Loucy (cell line): ENCODE measurements at regions not wholly inside any gene's neighbourhood (a gene's known extent, or its start where the extent isn't known, plus 50 kb on each side); places are given as distances from the start of the nearest gene placed in this dataset.

Experiments
- H2AFZ ChIP-seq: fragments of 200-600 bp; sonication (generic); 2 replicates; pipeline ENCODE4 v1.6.0; 2016; ENCODE audit warnings: antibody characterized with exemption, mild to moderate bottlenecking, low read length, moderate library complexity
- H3F3A ChIP-seq: fragments of 200-600 bp; 2 replicates; pipeline ENCODE4 v1.6.0; 2016; ENCODE audit warnings: antibody characterized with exemption, low read depth, mild to moderate bottlenecking
- H3K27me3 ChIP-seq: fragments of 200-600 bp; sonication (generic); 2 replicates; pipeline ENCODE4 v1.6.1; 2014; ENCODE audit warnings: low read length, mild to moderate bottlenecking; ENCODE audit not compliant: insufficient read depth, poor library complexity, severe bottlenecking
- H3K36me3 ChIP-seq: fragments of 200-600 bp; sonication (generic); 2 replicates; pipeline ENCODE4 v1.6.1; 2016; ENCODE audit warnings: low read length; ENCODE audit not compliant: insufficient read depth
- H3K4me1 ChIP-seq: fragments of 200-600 bp; sonication (generic); 2 replicates; pipeline ENCODE4 v1.5.1; 2014; ENCODE audit warnings: low read length, mild to moderate bottlenecking; ENCODE audit not compliant: insufficient read depth, poor library complexity, severe bottlenecking
- H3K4me2 ChIP-seq: fragments of 200-600 bp; sonication (generic); 2 replicates; pipeline ENCODE4 v1.6.0; 2014; ENCODE audit warnings: antibody characterized with exemption, low read length, low read depth, mild to moderate bottlenecking; ENCODE audit not compliant: poor library complexity, severe bottlenecking
- H3K4me3 ChIP-seq: fragments of 200-600 bp; sonication (generic); 2 replicates; pipeline ENCODE4 v1.5.1; 2014; ENCODE audit warnings: low read length, mild to moderate bottlenecking, mixed read lengths; ENCODE audit not compliant: poor library complexity, severe bottlenecking
- H3K79me2 ChIP-seq: fragments of 200-600 bp; sonication (generic); 2 replicates; pipeline ENCODE4 v1.6.1; 2014; ENCODE audit warnings: low read length; ENCODE audit not compliant: insufficient read depth
- H3K9ac ChIP-seq: fragments of 200-600 bp; sonication (generic); 2 replicates; pipeline ENCODE4 v1.6.0; 2014; ENCODE audit warnings: mild to moderate bottlenecking, low read depth, low read length, moderate library complexity; ENCODE audit not compliant: poor library complexity, severe bottlenecking
- H3K9me2 ChIP-seq: fragments of 200-600 bp; sonication (generic); replicated peaks from 2 replicates; pipeline ENCODE4 v1.6.1; 2016; ENCODE audit warnings: low read depth, low read length, mixed read lengths
- H3K9me3 ChIP-seq: fragments of 200-600 bp; sonication (generic); 2 replicates; pipeline ENCODE4 v1.6.1; 2014; ENCODE audit warnings: mild to moderate bottlenecking, antibody characterized with exemption, low read length, low read depth; ENCODE audit not compliant: insufficient read depth
- H4K20me1 ChIP-seq: fragments of 200-600 bp; sonication (generic); 2 replicates; pipeline ENCODE4 v1.6.0; 2014; ENCODE audit warnings: antibody characterized with exemption, low read length, mild to moderate bottlenecking; ENCODE audit not compliant: insufficient read depth, poor library complexity, severe bottlenecking
- EZH2phosphoT487 ChIP-seq: fragments of 200-600 bp; IDR thresholded peaks from 2 replicates; pipeline ENCODE4 v1.6.1; 2018; ENCODE audit warnings: antibody characterized with exemption, mild to moderate bottlenecking, moderate library complexity, borderline replicate concordance
- TF ChIP-seq, protein P1 (sequence below): fragments of 200-600 bp; sonication (generic); conservative IDR thresholded peaks from 2 replicates; pipeline ENCODE4 v1.5.1; 2014; ENCODE audit warnings: mild to moderate bottlenecking, antibody characterized with exemption, low read length

DNA sequence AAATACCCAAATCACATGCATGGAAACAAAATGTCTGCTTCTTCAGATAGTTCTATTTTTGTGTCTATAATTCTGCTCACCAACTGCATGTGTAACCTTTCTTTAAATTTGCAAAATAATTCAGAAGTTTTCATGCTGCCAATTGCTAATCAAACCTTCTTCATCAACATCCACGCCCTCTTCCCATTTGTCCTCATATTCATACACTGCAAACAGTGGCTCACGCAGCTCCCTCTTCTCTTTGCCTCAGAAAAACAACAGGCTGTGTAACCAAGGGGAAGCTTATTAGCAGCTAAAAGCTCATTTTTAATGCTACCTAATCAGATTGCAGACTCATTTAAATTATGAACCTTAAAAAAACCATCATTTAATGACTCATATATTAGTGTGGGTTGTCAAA lies 555.0 kb upstream of the EPHA7 start:
- Histone ChIP-seq H3F3A (no peaks in the 10 kb centered on the region), H3K9me3 (no peaks in the 10 kb centered on the region), H3K9me2 (no peaks in the 10 kb centered on the region), H3K9ac (no peak overlapping the region), H3K4me2 (no peak overlapping the region), H3K4me3 (no peak overlapping the region), H3K79me2 (no peaks in the 10 kb centered on the region), H2AFZ (no peak overlapping the region), H4K20me1 (no peaks in the 10 kb centered on the region), H3K4me1 (no peaks in the 10 kb centered on the region), H3K36me3 (no peaks in the 10 kb centered on the region), H3K27me3 (no peaks in the 10 kb centered on the region)
- no peak for TF ChIP-seq EZH2phosphoT487
- TF ChIP-seq, protein P1, sequence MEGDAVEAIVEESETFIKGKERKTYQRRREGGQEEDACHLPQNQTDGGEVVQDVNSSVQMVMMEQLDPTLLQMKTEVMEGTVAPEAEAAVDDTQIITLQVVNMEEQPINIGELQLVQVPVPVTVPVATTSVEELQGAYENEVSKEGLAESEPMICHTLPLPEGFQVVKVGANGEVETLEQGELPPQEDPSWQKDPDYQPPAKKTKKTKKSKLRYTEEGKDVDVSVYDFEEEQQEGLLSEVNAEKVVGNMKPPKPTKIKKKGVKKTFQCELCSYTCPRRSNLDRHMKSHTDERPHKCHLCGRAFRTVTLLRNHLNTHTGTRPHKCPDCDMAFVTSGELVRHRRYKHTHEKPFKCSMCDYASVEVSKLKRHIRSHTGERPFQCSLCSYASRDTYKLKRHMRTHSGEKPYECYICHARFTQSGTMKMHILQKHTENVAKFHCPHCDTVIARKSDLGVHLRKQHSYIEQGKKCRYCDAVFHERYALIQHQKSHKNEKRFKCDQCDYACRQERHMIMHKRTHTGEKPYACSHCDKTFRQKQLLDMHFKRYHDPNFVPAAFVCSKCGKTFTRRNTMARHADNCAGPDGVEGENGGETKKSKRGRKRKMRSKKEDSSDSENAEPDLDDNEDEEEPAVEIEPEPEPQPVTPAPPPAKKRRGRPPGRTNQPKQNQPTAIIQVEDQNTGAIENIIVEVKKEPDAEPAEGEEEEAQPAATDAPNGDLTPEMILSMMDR, result no peak

- H3K36me3 ChIP-seq, result no peaks in the 10 kb centered on the region
- H3K9me2 ChIP-seq, result no peaks in the 10 kb centered on the region
- no peaks in the 10 kb centered on the region for H3F3A ChIP-seq
- H3K9me3 ChIP-seq, result no peaks in the 10 kb centered on the region
- no peaks in the 10 kb centered on the region for H3K27me3 ChIP-seq
- H3K4me2 ChIP-seq, result no peak overlapping the region
- H3K9ac ChIP-seq, result no peak overlapping the region
- no peak for TF ChIP-seq EZH2phosphoT487
- TF ChIP-seq, protein P1, result no peak
- H3K4me1 ChIP-seq, result no peaks in the 10 kb centered on the region
- H4K20me1 ChIP-seq, result no peaks in the 10 kb centered on the region
- H3K4me3 ChIP-seq, result no peak overlapping the region
- H3K79me2 ChIP-seq, result no peaks in the 10 kb centered on the region
- H2AFZ ChIP-seq, result no peak overlapping the region
These were observed 553.4 kb upstream of the EPHA7 start for GRCh38 chr6:93972791-93973190.

DNA sequence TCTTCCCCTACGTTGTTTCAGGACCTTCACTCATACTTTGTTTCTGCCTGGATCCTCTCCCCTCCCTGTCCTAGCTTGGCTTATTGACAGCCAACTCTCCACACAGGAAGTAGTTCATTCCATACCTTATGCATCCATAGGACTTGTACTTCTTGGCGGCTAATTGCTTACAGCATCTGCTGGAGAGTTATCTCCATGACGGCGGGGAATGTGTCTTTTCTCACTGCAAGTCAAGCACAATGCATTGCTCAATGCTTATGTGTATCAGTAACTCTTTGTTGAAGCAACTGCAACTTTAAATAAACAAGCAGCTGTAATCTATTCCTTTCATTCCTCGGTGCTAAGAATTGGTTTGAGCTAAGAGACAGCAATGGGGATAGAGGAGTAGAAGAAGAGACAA lies 551.3 kb upstream of the EPHA7 start:
- H3K9me3 ChIP-seq, result no peaks in the 10 kb centered on the region
- H3K4me2 ChIP-seq, result no peak overlapping the region
- H3K4me3 ChIP-seq, result no peak overlapping the region
- no peaks in the 10 kb centered on the region for H3K36me3 ChIP-seq
- no peak overlapping the region for H2AFZ ChIP-seq
- TF ChIP-seq, protein P1, result no peak
- TF ChIP-seq EZH2phosphoT487, result no peak
- H3K79me2 ChIP-seq, result no peaks in the 10 kb centered on the region
- H3K9ac ChIP-seq, result no peak overlapping the region
- H3K9me2 ChIP-seq, result no peaks in the 10 kb centered on the region
- no peaks in the 10 kb centered on the region for H3K4me1 ChIP-seq
- no peaks in the 10 kb centered on the region for H3K27me3 ChIP-seq
- no peaks in the 10 kb centered on the region for H3F3A ChIP-seq
- H4K20me1 ChIP-seq, result no peaks in the 10 kb centered on the region
